Kidney glomerular epithelial cell (primary cell): ENCODE measurements at regions not wholly inside any gene's neighbourhood (a gene's known extent, or its start where the extent isn't known, plus 50 kb on each side); places are given as distances from the start of the nearest gene placed in this dataset.

Experiments used
- DNase-seq: peaks from one replicate; lab custom pipeline; 2025; lab: John Stamatoyannopoulos, UW

GRCh38 chr2:208545403-208546042 is 138.9 kb downstream of the PTH2R start:
- DNase-seq, result no peak

GRCh38 chr2:208546107-208546506 is 139.5 kb downstream of the PTH2R start:
- no peak for DNase-seq

GRCh38 chr2:208546860-208547650 is 140.5 kb downstream of the PTH2R start:
- DNase-seq, result no peak

- DNase-seq, result no peak
Observed at GRCh38 chr2:208548700-208549099, 142.1 kb downstream of the PTH2R start.

GRCh38 chr2:208549546-208550158 is 143.1 kb downstream of the PTH2R start:
- no peak for DNase-seq

GRCh38 chr2:208552943-208553342 is 146.4 kb downstream of the PTH2R start:
- no peak for DNase-seq

- DNase-seq, result peak; percentile 17
Observed at GRCh38 chr2:208556983-208557484, 150.4 kb downstream of the PTH2R start.

GRCh38 chr2:208565690-208566416 is 159.3 kb downstream of the PTH2R start:
- DNase-seq, result no peak

- DNase-seq, result no peak
Observed at GRCh38 chr2:208568203-208568602, 161.6 kb downstream of the PTH2R start.

- DNase-seq, result no peak
Observed at GRCh38 chr2:208570066-208570465, 163.5 kb downstream of the PTH2R start.

GRCh38 chr2:208570851-208571763 is 164.5 kb downstream of the PTH2R start:
- DNase-seq, result peak; percentile 25

- no peak for DNase-seq
Observed at GRCh38 chr2:208571764-208572131, 165.2 kb downstream of the PTH2R start.

- DNase-seq, result no peak
Observed at GRCh38 chr2:208573569-208573968, 167.0 kb downstream of the PTH2R start.

GRCh38 chr2:208579678-208580077 is 173.1 kb downstream of the PTH2R start:
- DNase-seq, result no peak

- DNase-seq, result no peak
Observed at GRCh38 chr2:208584378-208584985, 177.9 kb downstream of the PTH2R start.

GRCh38 chr2:208586516-208586915 is 179.9 kb downstream of the PTH2R start:
- DNase-seq, result no peak

GRCh38 chr2:208594642-208595385 is 188.2 kb downstream of the PTH2R start:
- no peak for DNase-seq

- peak; percentile 41 for DNase-seq
Observed at GRCh38 chr2:208595386-208596275, 189.0 kb downstream of the PTH2R start.

GRCh38 chr2:208607694-208608093 is 201.1 kb downstream of the PTH2R start:
- DNase-seq, result no peak
